ENCODE measurements at regions not wholly inside any gene's neighbourhood (a gene's known extent, or its start where the extent isn't known, plus 50 kb on each side); places are given as distances from the start of the nearest gene placed in this dataset.
"Not testable (repeated sequence)": the region's sequence is repeated elsewhere in the genome, so short reads cannot be mapped to it uniquely, and the experiment has no call there.

DNA sequence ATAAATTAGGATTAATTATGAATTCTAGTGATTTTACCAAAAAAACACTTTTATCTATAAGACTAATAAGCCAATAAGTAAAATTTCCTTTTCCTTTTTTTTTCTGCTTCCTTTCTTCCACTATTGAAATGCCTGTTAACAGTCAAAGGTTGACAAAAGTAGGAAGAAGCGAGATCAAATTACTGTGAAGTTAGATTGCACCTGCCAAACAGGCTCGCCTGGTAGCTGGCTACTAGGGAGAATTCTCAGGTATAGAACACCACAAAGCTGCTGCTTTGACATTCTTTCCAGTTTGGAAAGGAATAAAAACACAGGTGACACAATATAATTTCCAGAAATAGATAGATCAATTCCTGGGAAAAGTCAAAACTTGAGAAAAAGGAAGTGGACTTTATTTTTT is 749.0 kb downstream of the NSUN3 start:
- Histone ChIP-seq H3K36me3 (no peaks in the 10 kb centered on the region), H3K9me3 (no peaks in the 10 kb centered on the region), H3K4me3 (no peak overlapping the region), H3K27me3 (no peaks in the 10 kb centered on the region)
- no peak for DNase-seq

DNA sequence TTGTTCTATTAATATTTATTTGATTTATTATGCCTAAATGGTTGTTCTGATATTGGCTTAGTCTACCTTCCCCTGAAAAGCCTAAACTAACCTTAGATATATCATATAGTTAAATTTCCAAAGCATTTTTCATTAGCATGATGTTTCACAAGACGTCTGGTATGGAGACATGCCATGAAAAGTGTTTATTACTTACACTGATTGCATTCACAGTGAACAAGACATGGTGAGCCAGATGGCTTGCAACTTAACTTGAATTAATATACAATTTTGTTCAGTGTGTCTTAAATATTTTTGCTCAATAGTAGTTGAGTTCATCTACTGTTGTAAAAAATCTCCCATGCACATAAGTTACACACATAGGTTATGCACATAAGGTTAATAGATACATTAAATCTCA is 758.4 kb downstream of the NSUN3 start:
- no peaks in the 10 kb centered on the region for H3K27me3 ChIP-seq
- DNase-seq: no peak
- no peak overlapping the region for H3K4me3 ChIP-seq
- 0 out of 2 replicates have a peak, but pooled peaks cover 2% of the 10 kb centered on the region for H3K9me3 ChIP-seq
- no peaks in the 10 kb centered on the region for H3K36me3 ChIP-seq

DNA sequence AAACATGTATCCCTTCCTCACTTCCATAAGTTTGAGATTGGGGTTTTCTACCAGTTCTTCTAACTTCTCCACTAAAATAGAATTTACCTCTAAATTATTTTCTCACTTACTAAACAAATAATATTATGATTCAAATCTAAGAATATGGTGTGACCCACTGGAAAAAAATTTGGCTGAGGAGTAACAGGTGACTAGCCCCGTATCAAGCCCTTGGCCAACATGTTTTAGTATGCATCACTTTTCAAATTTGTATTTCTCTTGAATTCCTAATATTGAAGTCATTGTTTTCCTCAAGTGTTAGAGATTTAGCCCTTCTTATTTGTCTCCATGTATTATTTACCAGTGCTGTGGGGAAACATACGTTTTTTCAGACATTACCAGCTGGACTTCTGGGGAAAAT is 759.4 kb downstream of the NSUN3 start:
- Histone ChIP-seq H3K9me3 (0 out of 2 replicates have a peak, but pooled peaks cover 2% of the 10 kb centered on the region), H3K27me3 (no peaks in the 10 kb centered on the region), H3K36me3 (no peaks in the 10 kb centered on the region), H3K4me3 (no peak overlapping the region)
- DNase-seq: no peak

DNA sequence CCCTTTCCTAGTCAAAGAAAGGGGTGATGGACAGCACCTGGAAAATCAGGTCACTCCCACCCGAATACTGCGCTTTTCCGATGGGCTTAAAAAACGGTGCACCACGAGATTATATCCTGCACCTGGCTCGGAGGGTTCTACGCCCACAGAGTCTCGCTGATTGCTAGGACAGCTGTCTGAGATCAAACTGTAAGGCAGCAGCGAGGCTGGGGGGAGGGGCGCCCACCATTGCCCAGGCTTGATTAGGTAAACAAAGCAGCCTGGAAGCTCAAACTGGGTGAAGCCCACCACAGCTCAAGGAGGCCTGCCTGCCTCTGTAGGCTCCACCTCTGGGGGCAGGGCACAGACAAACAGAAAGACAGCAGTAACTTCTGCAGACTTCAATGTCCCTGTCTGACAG is 783.4 kb downstream of the NSUN3 start:
- not testable (repeated sequence) for H3K4me3 ChIP-seq, H3K36me3 ChIP-seq, H3K27me3 ChIP-seq, H3K9me3 ChIP-seq, DNase-seq

DNA sequence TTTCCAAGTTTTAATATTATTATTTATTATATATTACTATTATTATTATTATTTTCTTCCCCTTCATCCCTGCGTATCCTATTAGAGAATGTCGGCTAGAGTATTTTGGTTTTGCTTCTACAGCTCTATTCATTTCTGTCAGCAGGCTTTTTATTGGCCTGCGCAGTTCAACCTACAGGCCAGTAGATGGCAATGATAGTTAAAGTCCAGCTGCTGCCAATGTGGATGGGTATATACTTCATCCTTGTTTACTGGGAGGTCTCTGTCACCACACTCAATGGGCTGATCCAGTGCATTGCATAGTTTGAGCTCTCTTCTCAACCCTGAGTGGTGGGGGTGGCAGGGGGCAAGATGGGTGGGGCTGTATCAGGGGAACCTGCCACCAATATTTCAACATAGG is 799.8 kb downstream of the NSUN3 start:
- DNase-seq: no peak
- H3K27me3 ChIP-seq: no peaks in the 10 kb centered on the region
- H3K9me3 ChIP-seq: peaks cover 17% of the 10 kb centered on the region
- H3K36me3 ChIP-seq: no peaks in the 10 kb centered on the region
- no peak overlapping the region for H3K4me3 ChIP-seq

DNA sequence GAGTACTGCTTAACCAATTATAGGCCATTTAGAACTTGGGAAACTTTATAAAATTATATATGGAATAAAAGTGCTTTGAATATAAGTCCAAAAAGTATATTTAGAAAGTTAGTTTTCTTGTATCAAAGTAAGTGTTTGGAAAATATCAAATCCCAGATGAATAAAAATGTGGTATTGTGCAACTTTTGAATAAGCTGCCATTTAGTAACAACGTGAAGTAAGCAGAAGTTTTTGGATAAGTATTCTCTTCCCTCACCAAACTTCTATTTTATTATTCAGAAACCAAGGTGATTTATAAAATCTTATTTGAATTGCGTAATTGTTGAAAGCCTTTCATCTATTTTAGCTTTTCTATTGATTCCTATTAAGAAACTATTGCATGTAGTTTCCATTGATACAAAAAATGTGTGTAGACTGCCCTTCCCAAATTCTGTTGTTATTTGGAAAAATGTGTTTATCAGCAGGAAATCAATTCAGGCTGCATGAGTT is 806.2 kb downstream of the NSUN3 start:
- Histone ChIP-seq H3K9me3 (peaks cover 3% of the 10 kb centered on the region; the same call in 1 of the 2 replicates), H3K36me3 (no peaks in the 10 kb centered on the region), H3K4me3 (no peak overlapping the region), H3K27me3 (no peaks in the 10 kb centered on the region)
- DNase-seq: no peak

DNA sequence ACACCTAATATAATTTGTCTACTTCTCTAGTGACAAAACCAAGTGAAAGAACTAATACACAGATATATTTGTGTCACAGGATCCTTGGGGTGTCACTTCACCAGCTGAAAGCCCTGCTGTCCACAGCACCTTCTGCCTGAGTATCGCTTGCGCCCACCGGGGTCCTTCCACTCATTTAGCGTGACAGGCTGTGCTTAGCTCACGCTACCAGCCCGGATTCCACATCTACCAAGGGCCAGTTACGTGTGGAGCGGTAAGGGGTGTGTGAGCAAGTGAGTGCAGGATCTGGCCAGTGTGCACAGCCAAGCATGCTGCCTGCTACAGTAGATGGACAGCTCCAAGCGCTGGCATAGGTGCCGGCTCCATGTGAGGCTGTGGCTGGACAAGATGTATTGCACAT is 810.9 kb downstream of the NSUN3 start:
- Histone ChIP-seq H3K36me3 (no peaks in the 10 kb centered on the region), H3K9me3 (no peaks in the 10 kb centered on the region), H3K4me3 (no peak overlapping the region), H3K27me3 (no peaks in the 10 kb centered on the region)
- DNase-seq: no peak

DNA sequence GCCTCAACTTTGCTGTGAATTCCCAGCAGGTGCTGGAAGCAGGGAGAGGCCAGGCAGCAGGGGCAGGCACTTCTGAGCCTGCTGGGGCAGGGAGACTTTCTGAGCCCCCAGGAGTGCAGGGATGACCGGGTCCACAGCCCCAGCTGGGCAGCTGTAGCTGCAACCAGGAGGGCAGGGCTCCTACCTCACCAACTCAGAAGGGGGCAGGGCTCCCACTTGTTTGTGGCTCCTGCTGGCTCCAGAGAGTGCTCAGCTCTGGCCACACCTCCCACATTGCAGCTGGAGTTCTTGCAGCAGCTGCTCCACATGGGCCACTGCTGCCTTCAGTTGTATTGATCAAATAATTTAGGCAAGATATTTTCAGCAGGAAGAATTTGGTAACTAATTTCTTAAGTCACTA is 812.3 kb downstream of the NSUN3 start:
- Histone ChIP-seq H3K36me3 (no peaks in the 10 kb centered on the region), H3K27me3 (no peaks in the 10 kb centered on the region), H3K4me3 (no peak overlapping the region), H3K9me3 (no peaks in the 10 kb centered on the region)
- no peak for DNase-seq

DNA sequence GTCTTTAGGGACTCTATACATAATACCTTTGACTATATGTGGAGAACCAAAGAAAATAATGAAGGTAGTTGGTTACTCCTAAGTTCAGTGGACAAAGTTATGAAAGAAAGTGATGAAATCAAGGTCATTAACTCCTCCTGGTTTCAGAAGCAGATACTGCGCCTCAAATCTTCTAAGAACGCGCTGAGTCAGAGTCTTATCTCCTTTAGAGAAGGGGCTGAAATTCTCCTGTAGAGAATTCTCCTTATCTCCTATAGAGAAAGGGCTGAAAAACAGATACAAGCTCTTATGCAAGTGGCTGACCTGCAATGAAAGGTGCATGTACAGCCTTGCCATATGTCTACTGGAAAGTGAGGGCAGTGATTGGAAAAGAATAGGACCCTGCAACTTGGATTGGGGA is 824.2 kb downstream of the NSUN3 start:
- no peak for DNase-seq
- Histone ChIP-seq H3K9me3 (no peaks in the 10 kb centered on the region; the same call in 1 of the 2 replicates), H3K4me3 (no peak overlapping the region), H3K36me3 (no peaks in the 10 kb centered on the region), H3K27me3 (no peaks in the 10 kb centered on the region)

DNA sequence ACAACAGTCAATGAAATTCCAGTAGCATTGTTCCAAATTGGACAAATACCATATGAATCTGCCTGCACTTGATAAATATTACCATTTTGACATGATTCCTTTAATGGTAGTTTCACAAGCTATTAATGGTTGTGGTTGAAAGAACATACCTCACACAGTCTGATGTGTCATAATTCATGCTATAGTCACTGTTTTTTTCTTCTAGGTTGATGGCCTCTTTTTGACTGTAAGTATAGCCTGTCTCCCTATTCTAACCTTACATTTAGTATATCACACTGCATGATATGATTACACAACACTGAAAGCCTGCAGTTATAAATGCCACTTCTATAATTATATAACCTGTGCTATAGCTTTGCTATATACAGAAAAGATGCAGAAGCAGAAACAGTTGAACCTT is 834.1 kb downstream of the NSUN3 start:
- Histone ChIP-seq H3K9me3 (no peaks in the 10 kb centered on the region), H3K4me3 (no peak overlapping the region), H3K27me3 (no peaks in the 10 kb centered on the region), H3K36me3 (no peaks in the 10 kb centered on the region)
- no peak for DNase-seq

DNA sequence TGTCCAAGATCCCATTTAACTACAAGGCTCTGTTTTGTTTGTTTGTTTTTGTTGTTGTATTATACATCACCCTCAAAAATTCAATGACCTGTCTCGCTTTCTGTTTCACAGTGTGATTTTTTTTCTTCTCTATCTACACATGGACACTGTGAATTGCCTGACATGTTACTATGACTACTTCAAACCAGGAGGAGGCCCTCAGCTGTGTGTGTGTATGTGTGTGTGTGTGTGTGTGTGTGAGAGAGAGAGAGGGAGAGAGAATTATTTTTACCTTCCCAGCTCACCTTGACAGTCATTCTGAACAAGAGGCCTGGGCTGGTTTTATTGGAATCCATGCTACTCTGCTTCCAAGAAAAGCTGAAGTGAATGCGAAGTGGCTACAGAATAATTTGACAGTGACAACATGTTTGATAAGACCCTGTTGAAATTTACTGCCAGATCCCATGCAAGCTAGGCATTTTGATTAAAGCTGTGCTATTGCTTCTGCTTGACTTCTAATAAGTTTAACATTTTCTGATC is 841.4 kb downstream of the NSUN3 start:
- no peak for DNase-seq
- Histone ChIP-seq H3K36me3 (no peaks in the 10 kb centered on the region), H3K4me3 (no peak overlapping the region), H3K9me3 (no peaks in the 10 kb centered on the region), H3K27me3 (no peaks in the 10 kb centered on the region)

DNA sequence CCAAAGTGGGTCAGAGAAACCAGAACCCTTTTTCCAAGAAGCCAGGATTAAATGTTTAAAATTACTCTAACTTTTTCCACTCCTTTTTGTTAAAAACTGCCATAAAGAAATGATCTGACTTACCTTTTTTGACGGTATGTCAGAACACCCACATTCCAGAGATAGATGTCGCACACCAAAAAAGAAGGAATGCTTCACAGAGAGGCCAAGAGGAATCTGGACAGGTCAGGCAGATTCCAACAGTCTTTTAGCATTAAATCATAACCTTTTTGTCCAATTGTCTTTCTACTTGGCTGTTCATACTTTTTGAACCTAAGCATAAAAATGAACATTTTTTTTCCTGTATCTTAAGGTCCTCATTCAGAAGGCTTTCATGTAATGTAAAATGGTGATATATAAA is 846.9 kb downstream of the NSUN3 start:
- no peaks in the 10 kb centered on the region for H3K27me3 ChIP-seq
- no peak overlapping the region for H3K4me3 ChIP-seq
- H3K36me3 ChIP-seq: no peaks in the 10 kb centered on the region
- no peaks in the 10 kb centered on the region for H3K9me3 ChIP-seq
- DNase-seq: no peak

DNA sequence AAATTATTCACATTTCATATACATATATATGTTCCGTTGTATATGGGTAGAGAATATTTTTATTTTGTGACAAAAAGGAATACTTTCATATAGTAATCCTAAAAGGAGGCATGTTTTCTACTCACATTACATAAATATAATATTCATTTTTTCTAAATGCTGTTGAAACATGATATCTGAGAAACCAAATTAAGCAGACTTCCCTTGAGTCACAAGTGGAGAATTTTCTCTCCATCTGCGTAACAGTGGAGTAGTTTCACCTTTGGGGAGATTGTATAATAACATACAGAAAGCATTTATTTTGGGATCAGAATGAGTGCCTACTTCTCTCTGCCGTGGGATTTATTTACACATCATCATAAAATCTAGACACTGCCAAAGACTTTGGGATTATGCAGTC is 849.8 kb downstream of the NSUN3 start:
- H3K36me3 ChIP-seq: no peaks in the 10 kb centered on the region
- no peak overlapping the region for H3K4me3 ChIP-seq
- no peaks in the 10 kb centered on the region for H3K27me3 ChIP-seq
- no peaks in the 10 kb centered on the region for H3K9me3 ChIP-seq
- no peak for DNase-seq

DNA sequence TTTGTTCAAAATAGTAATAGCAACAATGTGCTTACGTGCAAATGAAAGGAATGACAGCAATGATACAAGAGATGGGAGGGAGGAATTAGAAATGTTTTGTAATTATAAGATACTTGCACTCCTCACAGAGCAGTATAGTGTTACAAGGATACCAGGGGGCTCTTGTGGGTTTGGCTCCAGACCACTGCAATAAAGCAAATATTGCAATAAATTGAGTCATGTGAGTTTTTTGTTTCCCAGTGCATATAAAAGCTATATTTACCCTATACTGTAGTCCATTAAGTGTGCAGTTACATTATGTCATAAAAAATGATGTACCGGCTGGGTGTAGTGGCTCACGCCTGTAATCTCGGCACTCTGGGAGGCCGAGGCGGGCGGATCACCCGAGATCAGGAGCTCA is 864.3 kb downstream of the NSUN3 start:
- no peak for DNase-seq
- H3K4me3 ChIP-seq: no peak overlapping the region
- H3K36me3 ChIP-seq: no peaks in the 10 kb centered on the region
- H3K9me3 ChIP-seq: no peaks in the 10 kb centered on the region
- H3K27me3 ChIP-seq: no peaks in the 10 kb centered on the region

DNA sequence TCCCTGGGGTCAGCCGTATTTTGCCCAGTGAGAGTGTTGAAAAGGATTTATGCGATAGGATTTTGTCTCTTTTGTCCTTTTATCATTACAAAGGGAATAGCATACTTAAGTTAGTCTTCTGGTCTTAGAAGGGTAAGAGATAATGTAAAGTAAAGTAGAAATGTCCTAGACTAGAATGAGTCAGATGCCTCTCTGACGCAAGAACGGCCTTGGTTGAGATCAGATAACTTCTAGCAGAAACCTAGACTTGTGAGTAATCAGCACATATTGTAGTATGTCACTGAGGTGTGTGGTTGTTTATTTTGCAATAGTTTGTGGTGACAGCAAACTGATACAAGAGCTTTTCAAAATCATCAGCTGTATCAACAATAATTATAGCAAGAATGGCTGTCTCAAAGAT is 866.1 kb downstream of the NSUN3 start:
- Histone ChIP-seq H3K27me3 (no peaks in the 10 kb centered on the region), H3K4me3 (no peak overlapping the region)

DNA sequence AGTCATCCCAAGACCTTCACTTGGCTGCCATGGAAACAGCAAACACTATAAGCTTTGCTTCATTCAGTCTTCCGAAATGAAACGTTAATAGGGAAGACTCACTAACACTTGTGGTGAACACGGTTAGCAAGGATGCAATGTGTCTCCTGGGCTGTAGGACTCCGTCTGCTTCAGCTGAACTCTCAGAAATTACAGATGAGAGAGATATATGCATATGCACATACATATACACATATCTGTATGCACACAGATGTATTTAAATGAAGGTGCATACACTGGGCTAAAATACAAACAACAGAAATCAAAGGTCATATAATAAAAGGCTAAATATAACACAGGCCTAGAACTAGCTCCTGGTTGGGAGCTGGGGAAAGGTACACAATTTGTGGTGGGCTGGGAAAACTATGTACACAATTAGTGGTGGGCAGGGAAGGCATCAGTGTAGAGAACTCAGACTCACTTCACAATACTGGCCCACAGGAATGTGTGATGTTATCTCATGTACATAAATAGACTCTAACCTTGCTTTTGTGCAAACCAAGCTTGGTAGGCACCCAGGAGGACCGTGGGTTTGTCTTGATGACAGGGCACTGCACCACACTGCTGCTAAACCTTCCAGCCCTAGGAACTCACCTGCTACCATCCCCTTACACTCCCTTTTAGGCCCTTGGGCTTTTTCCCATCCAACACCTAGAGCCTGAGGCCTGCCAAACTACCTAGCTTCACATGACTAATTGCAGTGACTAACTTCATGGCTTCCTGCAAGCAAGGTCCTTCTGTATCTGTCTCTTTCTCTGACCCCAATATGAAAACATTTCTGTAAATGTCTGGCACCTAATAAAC is 873.1 kb downstream of the NSUN3 start:
- H3K36me3 ChIP-seq: no peaks in the 10 kb centered on the region
- no peak overlapping the region for H3K4me3 ChIP-seq
- DNase-seq: no peak
- H3K27me3 ChIP-seq: no peaks in the 10 kb centered on the region
- H3K9me3 ChIP-seq: no peaks in the 10 kb centered on the region

More for the DNA sequence above, 866.1 kb downstream of the NSUN3 start:
- peak; percentile 18 for DNase-seq
- no peaks in the 10 kb centered on the region for H3K36me3 ChIP-seq
- H3K9me3 ChIP-seq: no peaks in the 10 kb centered on the region

DNA sequence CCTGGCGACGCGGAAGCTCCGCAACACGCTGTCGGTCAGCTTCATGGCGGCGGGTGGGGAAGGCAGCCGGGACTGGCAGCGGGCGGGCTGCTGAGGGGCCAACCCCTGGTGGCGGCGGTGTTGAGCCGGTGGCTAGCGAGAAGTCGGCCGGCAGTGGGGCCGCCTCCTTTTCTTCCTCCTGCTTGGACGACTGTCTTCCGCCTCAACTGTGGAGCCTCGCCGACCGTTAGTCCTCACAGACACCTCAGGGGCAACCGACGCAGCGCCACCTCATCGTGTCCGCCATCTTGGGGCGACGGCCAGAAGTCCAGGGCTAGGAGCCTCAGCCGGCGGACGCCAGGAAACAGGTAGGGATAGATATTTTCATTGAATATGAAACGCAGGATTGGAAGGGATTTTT is 875.1 kb downstream of the NSUN3 start:
- Histone ChIP-seq H3K4me3 (no peak overlapping the region), H3K9me3 (no peaks in the 10 kb centered on the region), H3K36me3 (no peaks in the 10 kb centered on the region), H3K27me3 (no peaks in the 10 kb centered on the region)
- DNase-seq: no peak

DNA sequence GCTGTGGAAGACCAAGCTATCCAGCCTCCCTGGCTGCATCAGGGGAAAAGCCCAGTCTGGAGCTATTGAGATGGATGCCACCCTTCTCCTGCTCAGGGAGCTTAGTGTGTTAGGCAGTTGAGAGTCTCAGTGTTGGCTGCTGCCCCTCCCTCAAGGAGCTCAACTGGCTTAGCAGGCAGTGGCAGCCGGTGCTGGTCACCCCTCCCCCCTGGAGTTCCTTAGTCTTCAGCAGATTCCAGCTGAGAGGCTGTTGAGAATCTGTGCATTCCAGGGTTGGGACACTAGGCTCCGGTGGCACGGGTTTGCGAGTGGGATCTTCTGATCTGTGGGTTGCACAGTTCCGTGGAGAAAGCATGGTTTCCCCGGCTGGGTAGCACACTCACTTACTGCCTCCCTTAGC is 883.8 kb downstream of the NSUN3 start:
- DNase-seq: no peak
- no peaks in the 10 kb centered on the region for H3K9me3 ChIP-seq
- H3K36me3 ChIP-seq: no peaks in the 10 kb centered on the region
- H3K4me3 ChIP-seq: no peak overlapping the region
- H3K27me3 ChIP-seq: no peaks in the 10 kb centered on the region
